BLaER1 treated with 17β-estradiol and CSF1 and Interleukin-3, amounts not matched to agents 10 nM and 100 nM (cell line): ENCODE measurements at regions not wholly inside any gene's neighbourhood (a gene's known extent, or its start where the extent isn't known, plus 50 kb on each side); places are given as distances from the start of the nearest gene placed in this dataset.

ENCODE experiments used
- H3K27ac ChIP-seq, 11 experiments: shearing (Covaris generic); formaldehyde crosslinking; 2 replicates each; pipeline ENCODE4 v1.8.1; 2022
- H3K27me3 ChIP-seq, 11 experiments: shearing (Covaris generic); formaldehyde crosslinking; 2 replicates each; pipeline ENCODE4 v1.8.1; 2022
- H3K36me3 ChIP-seq, 11 experiments: shearing (Covaris generic); formaldehyde crosslinking; 2 replicates each; pipeline ENCODE4 v1.8.1; 2022
- H3K4me1 ChIP-seq, 10 experiments: shearing (Covaris generic); formaldehyde crosslinking; 2 replicates each; pipeline ENCODE4 v1.8.1; 2022
- H3K4me2 ChIP-seq, 11 experiments: shearing (Covaris generic); formaldehyde crosslinking; 2 replicates each; pipeline ENCODE4 v1.8.1; 2022
- H3K4me3 ChIP-seq, 10 experiments: shearing (Covaris generic); formaldehyde crosslinking; 2 replicates each; pipeline ENCODE4 v1.8.1; 2022
- H3K9ac ChIP-seq, 11 experiments: shearing (Covaris generic); formaldehyde crosslinking; 2 replicates each; pipeline ENCODE4 v1.8.1; 2022
- H3K9me3 ChIP-seq, 11 experiments: shearing (Covaris generic); formaldehyde crosslinking; replicated peaks in 1 of 11; 2 replicates each; pipeline ENCODE4 v1.8.1; 2022
- H4K20me1 ChIP-seq, 11 experiments: shearing (Covaris generic); formaldehyde crosslinking; 2 replicates each; pipeline ENCODE4 v1.8.1; 2022
- Cebpa-rat ChIP-seq, 11 experiments: shearing (Covaris generic); IDR thresholded peaks; 2 replicates each; pipeline ENCODE4 v1.8.1; 2022

- Histone ChIP-seq H3K9me3 (peaks cover 11 to 23% (median 14%) of the 10 kb centered on the region in 11 experiments; a peak in 20 of 22 replicates), H3K4me1 (no peaks in the 10 kb centered on the region), H3K9ac (no peak overlapping the region), H4K20me1 (no peaks in the 10 kb centered on the region), H3K4me2 (no peak overlapping the region), H3K4me3 (no peak overlapping the region), H3K27me3 (no peaks in the 10 kb centered on the region), H3K36me3 (no peaks in the 10 kb centered on the region), H3K27ac (no peak overlapping the region)
- no peak for TF ChIP-seq Cebpa-rat (IDR thresholded peaks at IDR 0.05)
Measured at GRCh38 chr9:87077986-87078385, 130.7 kb upstream of the GAS1 start.

- H4K20me1 ChIP-seq = no peaks in the 10 kb centered on the region
- H3K4me3 ChIP-seq = no peak overlapping the region
- no peaks in the 10 kb centered on the region for H3K4me1 ChIP-seq
- no peak overlapping the region for H3K9ac ChIP-seq
- no peak overlapping the region for H3K4me2 ChIP-seq
- peaks cover 11 to 23% (median 14%) of the 10 kb centered on the region in 11 experiments; a peak in 20 of 22 replicates for H3K9me3 ChIP-seq
- H3K27ac ChIP-seq = no peak overlapping the region
- no peaks in the 10 kb centered on the region for H3K27me3 ChIP-seq
- H3K36me3 ChIP-seq = no peaks in the 10 kb centered on the region
- no peak for TF ChIP-seq Cebpa-rat (IDR thresholded peaks at IDR 0.05)
Measured at GRCh38 chr9:87080512-87081264, 133.4 kb upstream of the GAS1 start.

DNA sequence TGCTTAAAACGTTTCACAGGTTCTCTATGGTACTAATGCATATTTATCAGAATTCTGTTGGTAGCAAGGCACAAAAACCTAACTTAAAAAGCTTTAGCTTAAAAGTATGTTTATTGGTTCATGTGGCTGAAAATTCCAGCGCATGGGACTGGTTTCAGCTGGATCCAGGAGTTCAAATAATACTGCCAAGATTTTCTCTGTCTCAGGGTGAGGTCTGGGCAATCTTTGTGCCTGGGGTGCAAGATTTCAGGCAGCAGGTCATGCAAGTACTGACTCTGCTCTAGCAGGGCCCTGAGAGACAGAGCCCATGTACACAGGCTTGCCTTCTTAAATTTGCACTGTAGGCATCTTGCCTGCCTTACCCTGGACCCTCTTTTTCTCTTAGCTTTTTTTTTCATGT, 134.2 kb upstream of the GAS1 start:
- no peaks in the 10 kb centered on the region for H3K36me3 ChIP-seq
- H3K4me3 ChIP-seq = no peak overlapping the region
- no peak for TF ChIP-seq Cebpa-rat (IDR thresholded peaks at IDR 0.05)
- H3K27me3 ChIP-seq = no peaks in the 10 kb centered on the region
- no peaks in the 10 kb centered on the region for H4K20me1 ChIP-seq
- no peaks in the 10 kb centered on the region for H3K4me1 ChIP-seq
- no peak overlapping the region for H3K4me2 ChIP-seq
- no peak overlapping the region for H3K9ac ChIP-seq
- H3K9me3 ChIP-seq = peaks cover 11 to 23% (median 14%) of the 10 kb centered on the region in 11 experiments; a peak in 20 of 22 replicates
- no peak overlapping the region for H3K27ac ChIP-seq

- Histone ChIP-seq H3K27me3 (no peaks in the 10 kb centered on the region), H3K9me3 (peaks cover 10 to 23% (median 12%) of the 10 kb centered on the region in 11 experiments; a peak in 20 of 22 replicates), H3K4me1 (no peaks in the 10 kb centered on the region), H3K4me2 (no peak overlapping the region), H3K4me3 (no peak overlapping the region), H3K36me3 (no peaks in the 10 kb centered on the region), H3K27ac (no peak overlapping the region), H3K9ac (no peak overlapping the region), H4K20me1 (no peaks in the 10 kb centered on the region)
- no peak for TF ChIP-seq Cebpa-rat (IDR thresholded peaks at IDR 0.05)
Measured at GRCh38 chr9:87083986-87084385, 136.7 kb upstream of the GAS1 start.

DNA sequence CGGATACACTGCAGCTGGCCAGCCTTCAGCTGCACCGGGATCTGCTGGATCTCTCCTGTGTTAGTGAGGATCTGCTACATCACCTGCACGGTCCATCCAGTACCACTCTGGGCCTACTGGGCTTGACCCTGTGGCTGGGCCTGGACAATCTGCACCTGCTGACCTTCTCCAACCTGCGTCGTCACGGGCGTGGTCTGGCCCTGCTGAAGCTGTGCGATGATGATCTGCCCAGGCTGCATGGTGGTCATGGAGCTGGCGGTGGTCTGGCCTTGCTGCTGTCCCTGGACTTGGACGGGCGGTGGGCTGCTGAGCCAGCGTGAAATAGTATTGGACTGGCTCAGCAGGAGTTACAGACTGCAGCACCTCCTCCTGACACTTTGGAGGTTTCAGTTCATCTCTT, 137.1 kb upstream of the GAS1 start:
- H3K4me2 ChIP-seq = no peak overlapping the region
- no peaks in the 10 kb centered on the region for H3K27me3 ChIP-seq
- H3K4me3 ChIP-seq = no peak overlapping the region
- H3K4me1 ChIP-seq = no peaks in the 10 kb centered on the region
- no peak overlapping the region for H3K27ac ChIP-seq
- H4K20me1 ChIP-seq = no peaks in the 10 kb centered on the region
- H3K9me3 ChIP-seq = peaks cover 6 to 18% (median 9%) of the 10 kb centered on the region in 11 experiments; a peak in 20 of 22 replicates
- no peak overlapping the region for H3K9ac ChIP-seq
- H3K36me3 ChIP-seq = no peaks in the 10 kb centered on the region
- no peak for TF ChIP-seq Cebpa-rat (IDR thresholded peaks at IDR 0.05)

GRCh38 chr9:87085073-87085472, 137.8 kb upstream of the GAS1 start:
- no peak overlapping the region for H3K4me2 ChIP-seq
- TF ChIP-seq Cebpa-rat (IDR thresholded peaks at IDR 0.05) = no peak
- H3K4me3 ChIP-seq = no peak overlapping the region
- H3K4me1 ChIP-seq = no peaks in the 10 kb centered on the region
- H4K20me1 ChIP-seq = no peaks in the 10 kb centered on the region
- H3K27me3 ChIP-seq = no peaks in the 10 kb centered on the region
- no peak overlapping the region for H3K27ac ChIP-seq
- peaks cover under 1 to 12% (median 2%) of the 10 kb centered on the region in 11 experiments; a peak in 15 of 22 replicates for H3K9me3 ChIP-seq
- H3K9ac ChIP-seq = no peak overlapping the region
- H3K36me3 ChIP-seq = no peaks in the 10 kb centered on the region

GRCh38 chr9:87085521-87085920, 138.2 kb upstream of the GAS1 start:
- H3K27me3 ChIP-seq = no peaks in the 10 kb centered on the region
- H3K4me2 ChIP-seq = no peak overlapping the region
- peaks cover 0 to 10% (median 0%) of the 10 kb centered on the region in 11 experiments; a peak in 1 of 22 replicates for H3K9me3 ChIP-seq
- no peaks in the 10 kb centered on the region for H3K36me3 ChIP-seq
- no peaks in the 10 kb centered on the region for H3K4me1 ChIP-seq
- no peaks in the 10 kb centered on the region for H4K20me1 ChIP-seq
- no peak overlapping the region for H3K9ac ChIP-seq
- H3K4me3 ChIP-seq = no peak overlapping the region
- H3K27ac ChIP-seq = no peak overlapping the region
- TF ChIP-seq Cebpa-rat (IDR thresholded peaks at IDR 0.05) = no peak

- Histone ChIP-seq H3K4me3 (no peak overlapping the region), H3K9ac (no peak overlapping the region), H3K27ac (no peak overlapping the region), H3K36me3 (no peaks in the 10 kb centered on the region), H3K4me2 (no peak overlapping the region), H3K4me1 (no peaks in the 10 kb centered on the region), H3K27me3 (no peaks in the 10 kb centered on the region), H4K20me1 (no peaks in the 10 kb centered on the region), H3K9me3 (0 out of 22 replicates have a peak, but pooled peaks cover 0 to 10% (median 0%) of the 10 kb centered on the region in 11 experiments)
- no peak for TF ChIP-seq Cebpa-rat (IDR thresholded peaks at IDR 0.05)
Measured at GRCh38 chr9:87086221-87086818, 139.0 kb upstream of the GAS1 start.

- Histone ChIP-seq H3K27ac (no peak overlapping the region), H3K9me3 (0 out of 22 replicates have a peak, but pooled peaks cover 0 to 10% (median 0%) of the 10 kb centered on the region in 11 experiments), H3K27me3 (no peaks in the 10 kb centered on the region), H3K9ac (no peak overlapping the region), H3K36me3 (no peaks in the 10 kb centered on the region), H3K4me1 (no peaks in the 10 kb centered on the region), H3K4me3 (no peak overlapping the region), H4K20me1 (no peaks in the 10 kb centered on the region), H3K4me2 (no peak overlapping the region)
- TF ChIP-seq Cebpa-rat (IDR thresholded peaks at IDR 0.05) = no peak
Measured at GRCh38 chr9:87087197-87087596, 139.9 kb upstream of the GAS1 start.
